Bronchial epithelial cell (primary cell): ENCODE measurements at regions not wholly inside any gene's neighbourhood (a gene's known extent, or its start where the extent isn't known, plus 50 kb on each side); places are given as distances from the start of the nearest gene placed in this dataset.

Experiments
- DNase-seq: peaks from one replicate; pipeline ENCODE4 v3.0.0-alpha.2; 2010; ENCODE audit warnings: low read depth
- FAIRE-seq: peaks from 2 replicates; lab custom pipeline; 2011; peaks lifted over from hg19 to GRCh38; lab: Jason Lieb, UNC
- H3K27me3 ChIP-seq: 2 replicates; pipeline ENCODE4 v1.5.1; 2011; ENCODE audit warnings: low read length; ENCODE audit not compliant: control insufficient read depth, insufficient read depth
- H3K36me3 ChIP-seq: 2 replicates; pipeline ENCODE4 v1.5.1; 2011; ENCODE audit warnings: low read length; ENCODE audit not compliant: control insufficient read depth, insufficient read depth
- H3K4me3 ChIP-seq: 2 replicates; pipeline ENCODE4 v1.5.1; 2011; ENCODE audit warnings: mild to moderate bottlenecking, low read depth, low read length, control low read depth
- CTCF ChIP-seq: IDR thresholded peaks from 2 replicates; pipeline ENCODE4 v1.5.1; 2011; ENCODE audit warnings: mild to moderate bottlenecking, moderate library complexity, low read length, control low read depth, inconsistent platforms; ENCODE audit not compliant: insufficient read depth, severe bottlenecking

GRCh38 chr5:93303291-93303691, 277.7 kb downstream of the NR2F1-AS1 start:
- Histone ChIP-seq H3K4me3 (no peak overlapping the region), H3K27me3 (no peaks in the 10 kb centered on the region), H3K36me3 (no peaks in the 10 kb centered on the region)
- no peak for DNase-seq
- FAIRE-seq: no peak
- TF ChIP-seq CTCF: no peak

DNA sequence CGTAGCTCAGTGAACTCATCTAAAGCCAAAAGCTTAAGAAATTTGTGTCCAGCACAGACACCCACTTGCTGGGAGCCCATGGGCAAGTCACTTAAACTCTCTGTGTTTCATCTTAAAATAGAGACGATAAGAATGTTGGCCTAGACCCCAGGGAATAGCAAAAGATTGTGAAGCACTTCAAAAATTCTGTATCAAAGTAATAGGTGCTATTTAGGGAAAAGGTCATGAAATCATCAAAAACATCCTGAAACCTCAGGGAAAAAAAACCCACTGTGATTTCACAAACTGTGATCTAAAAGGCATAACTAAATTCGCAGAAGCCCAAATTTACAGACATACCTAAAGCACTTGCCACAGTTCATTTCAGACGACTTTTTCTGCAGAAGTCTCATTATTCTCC, 278.3 kb downstream of the NR2F1-AS1 start:
- no peak for DNase-seq
- no peak for TF ChIP-seq CTCF
- Histone ChIP-seq H3K36me3 (no peaks in the 10 kb centered on the region), H3K4me3 (no peak overlapping the region), H3K27me3 (no peaks in the 10 kb centered on the region)
- no peak for FAIRE-seq

DNA sequence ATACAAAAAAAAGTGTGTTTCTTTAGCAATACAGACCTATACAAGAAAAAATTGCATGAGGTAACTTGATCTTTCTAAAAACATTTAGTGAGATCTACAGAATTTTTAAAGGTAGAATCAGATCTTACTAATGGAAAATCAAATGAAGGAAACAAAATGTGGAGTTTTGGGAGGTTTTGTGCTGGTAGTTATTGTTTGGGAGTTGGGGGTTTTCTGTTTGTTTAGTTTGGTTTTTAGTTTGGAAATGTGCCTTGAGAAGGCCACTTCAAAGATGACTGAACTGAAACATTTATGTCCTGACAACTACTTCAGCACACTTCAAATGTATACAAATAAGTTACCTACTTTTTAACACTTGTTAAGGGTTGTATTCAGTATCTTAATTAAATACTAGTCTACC, 280.1 kb downstream of the NR2F1-AS1 start:
- FAIRE-seq (no peak), DNase-seq (no peak)
- TF ChIP-seq CTCF: no peak
- no peaks in the 10 kb centered on the region for H3K27me3 ChIP-seq
- no peak overlapping the region for H3K4me3 ChIP-seq
- H3K36me3 ChIP-seq: no peaks in the 10 kb centered on the region

- Histone ChIP-seq H3K36me3 (no peaks in the 10 kb centered on the region), H3K27me3 (no peaks in the 10 kb centered on the region), H3K4me3 (no peak overlapping the region)
- no peak for TF ChIP-seq CTCF
- no peak for FAIRE-seq
- DNase-seq: no peak
These were observed 280.6 kb downstream of the NR2F1-AS1 start for GRCh38 chr5:93300309-93300923.

DNA sequence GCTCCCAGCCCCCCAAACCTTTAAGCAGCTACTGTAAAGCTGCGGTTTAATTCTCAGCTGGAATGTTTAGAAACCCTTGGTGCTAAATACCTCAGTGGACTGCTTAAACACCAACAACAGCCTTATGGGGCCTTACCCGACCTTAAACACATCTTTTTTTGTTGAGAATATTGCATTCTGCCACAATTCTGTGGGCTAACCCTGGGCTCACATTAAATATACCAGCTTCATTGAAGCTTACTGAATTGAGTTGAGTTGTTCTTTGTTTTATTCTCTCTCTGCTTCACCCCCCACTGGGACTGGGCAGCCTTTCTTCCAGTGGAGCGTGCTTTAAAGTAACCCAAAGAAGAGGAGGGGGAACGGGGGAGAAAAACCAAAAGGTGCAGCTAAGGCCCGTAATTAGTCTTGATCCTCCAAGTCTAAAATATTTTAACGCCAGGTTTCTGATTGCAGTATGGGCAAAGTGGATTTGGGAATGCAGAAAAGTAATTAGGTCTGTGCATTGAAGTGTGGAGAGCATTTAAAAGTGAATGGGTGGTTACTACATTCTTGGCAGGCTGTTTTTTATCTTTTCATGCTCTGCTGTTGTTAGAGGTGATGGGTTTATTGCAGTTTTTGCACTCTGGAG, 281.2 kb downstream of the NR2F1-AS1 start:
- H3K4me3 ChIP-seq: no peak overlapping the region
- DNase-seq: no peak
- TF ChIP-seq CTCF: no peak
- FAIRE-seq: no peak
- H3K36me3 ChIP-seq: no peaks in the 10 kb centered on the region
- H3K27me3 ChIP-seq: no peaks in the 10 kb centered on the region

DNA sequence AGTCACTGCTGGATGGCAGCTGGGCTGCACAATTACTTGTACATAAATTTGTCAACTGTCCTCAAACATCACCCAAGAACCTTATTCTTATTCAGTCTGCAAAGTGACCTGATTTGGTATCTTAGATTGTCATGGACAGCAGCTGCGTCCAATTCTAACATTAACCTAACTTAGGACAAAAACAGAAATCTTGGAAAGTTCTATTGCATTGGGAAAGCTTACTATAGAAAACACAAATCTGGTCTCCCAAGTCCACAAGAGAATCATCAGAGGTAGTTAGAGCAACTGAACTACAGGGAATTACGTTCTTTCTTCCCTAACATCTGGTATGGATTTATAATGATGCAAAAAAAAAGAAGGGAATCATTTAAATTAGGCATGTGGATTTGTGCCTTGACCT, 283.9 kb downstream of the NR2F1-AS1 start:
- TF ChIP-seq CTCF: no peak
- Histone ChIP-seq H3K27me3 (no peaks in the 10 kb centered on the region), H3K4me3 (no peak overlapping the region), H3K36me3 (no peaks in the 10 kb centered on the region)
- FAIRE-seq (no peak), DNase-seq (no peak)
